Activated CD4-positive, alpha-beta T cell treated with anti-CD3 and anti-CD28 coated beads for 4 hours (primary cell): ENCODE measurements at regions not wholly inside any gene's neighbourhood (a gene's known extent, or its start where the extent isn't known, plus 50 kb on each side); places are given as distances from the start of the nearest gene placed in this dataset.

Source experiments
- DNase-seq, 2 donors: peaks; one replicate each; pipeline ENCODE4 v3.0.0-alpha.2; 2020

DNA sequence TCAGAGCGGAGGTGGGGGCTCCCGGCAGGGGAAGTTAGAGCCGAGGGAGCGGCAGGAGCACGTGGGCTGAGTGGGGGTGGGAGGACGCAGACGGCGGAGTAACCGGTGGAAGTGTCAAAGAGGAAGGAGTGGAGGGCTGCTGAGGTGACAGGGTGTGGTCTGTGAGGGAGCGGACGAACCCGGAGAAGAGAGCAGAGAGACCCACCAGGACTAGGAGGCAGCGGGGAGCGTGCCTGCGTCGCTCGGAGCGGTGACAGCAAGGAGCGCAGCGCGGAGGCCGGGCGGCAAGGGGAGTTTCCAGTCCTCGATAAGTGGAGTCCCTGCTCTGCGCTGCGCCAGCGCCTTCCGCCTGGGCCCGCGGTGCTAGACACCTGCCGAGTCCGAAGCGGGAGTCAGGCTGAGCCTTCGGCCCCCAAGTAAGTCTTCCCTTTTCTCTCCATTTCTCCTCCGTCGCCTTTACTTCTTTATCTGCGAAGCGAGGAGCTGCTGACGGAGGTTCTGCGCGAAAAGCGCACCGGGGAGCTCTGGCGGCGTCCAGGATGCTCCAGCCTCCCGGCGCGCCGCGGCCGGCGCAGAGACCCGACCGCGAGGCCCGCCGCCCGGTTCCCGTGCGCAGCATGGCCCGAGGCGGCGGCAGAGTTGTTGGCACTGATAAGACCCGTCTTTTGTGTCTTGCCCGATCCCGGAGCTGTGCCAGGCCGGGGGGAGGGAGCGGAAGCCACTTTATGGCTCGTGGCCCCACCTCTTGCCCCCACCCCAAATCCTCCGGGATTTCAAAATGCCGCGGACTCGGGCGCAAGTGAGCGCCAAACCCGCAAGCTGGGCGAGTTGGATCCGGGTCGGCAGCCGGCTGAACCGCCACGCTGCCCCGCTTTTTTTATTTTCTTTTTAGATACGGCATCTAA lies 533.0 kb upstream of the SEMA6D start:
- no peak for DNase-seq

DNA sequence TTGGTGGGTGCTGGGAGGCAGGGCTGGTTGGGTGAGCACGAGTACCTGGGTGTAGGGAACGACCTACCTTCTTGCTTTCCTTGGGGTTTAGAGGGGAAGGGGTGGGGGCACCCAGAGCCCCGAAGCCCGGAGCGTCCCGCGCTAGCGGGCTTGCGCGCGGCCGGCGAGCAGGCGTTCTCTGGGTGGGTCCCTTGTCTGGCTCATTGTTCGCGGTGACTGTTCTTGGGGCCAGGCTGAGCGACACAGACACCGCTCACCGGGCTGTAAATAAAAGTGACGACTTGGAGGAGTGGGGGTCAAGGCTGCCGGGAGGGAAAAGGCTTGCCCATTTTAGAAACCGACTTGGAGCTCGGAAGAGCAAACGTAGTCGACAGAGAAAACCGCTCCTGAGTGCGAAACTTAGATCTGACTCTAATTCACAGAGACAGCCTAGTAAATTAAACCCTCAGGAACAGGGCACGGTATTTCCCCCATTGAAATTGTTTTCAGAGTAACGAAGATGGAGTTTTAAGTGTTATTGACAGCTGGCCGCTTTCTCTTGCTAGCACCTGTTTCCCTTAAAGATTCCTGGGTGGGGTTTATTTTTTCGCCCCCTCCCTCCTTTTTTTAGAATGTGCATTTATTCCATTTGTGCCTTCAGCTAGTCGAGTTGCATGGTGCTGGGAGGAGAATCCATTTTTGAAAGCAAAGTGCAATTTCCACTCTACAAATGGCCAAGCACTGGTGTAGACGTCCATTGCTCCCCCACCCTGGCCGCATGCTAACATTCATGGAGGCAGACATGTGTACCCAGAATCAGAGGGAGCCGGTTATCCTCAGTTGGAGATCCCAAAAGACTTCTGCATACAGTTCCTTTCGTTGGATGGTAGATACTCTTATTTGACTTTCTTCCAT lies 532.1 kb upstream of the SEMA6D start:
- DNase-seq, result no peak

DNA sequence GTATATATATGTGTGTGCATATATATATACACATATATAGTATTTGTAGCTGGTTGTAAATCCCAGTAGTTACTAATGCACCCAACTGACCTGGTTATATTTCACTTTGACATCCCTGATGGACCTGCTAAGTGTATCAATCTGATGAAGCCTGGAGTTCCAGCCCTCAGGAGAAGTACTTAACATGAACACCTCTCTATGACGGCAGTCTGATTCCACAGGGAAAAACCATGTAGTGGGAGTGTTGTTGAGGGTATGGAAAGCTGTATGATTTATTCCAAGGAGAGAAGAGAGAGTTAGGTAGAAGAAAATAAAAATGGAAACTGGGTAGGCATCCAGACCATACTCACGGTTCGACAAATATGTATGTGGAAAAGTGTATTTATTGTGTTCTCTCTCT lies 531.2 kb upstream of the SEMA6D start:
- no peak for DNase-seq

DNA sequence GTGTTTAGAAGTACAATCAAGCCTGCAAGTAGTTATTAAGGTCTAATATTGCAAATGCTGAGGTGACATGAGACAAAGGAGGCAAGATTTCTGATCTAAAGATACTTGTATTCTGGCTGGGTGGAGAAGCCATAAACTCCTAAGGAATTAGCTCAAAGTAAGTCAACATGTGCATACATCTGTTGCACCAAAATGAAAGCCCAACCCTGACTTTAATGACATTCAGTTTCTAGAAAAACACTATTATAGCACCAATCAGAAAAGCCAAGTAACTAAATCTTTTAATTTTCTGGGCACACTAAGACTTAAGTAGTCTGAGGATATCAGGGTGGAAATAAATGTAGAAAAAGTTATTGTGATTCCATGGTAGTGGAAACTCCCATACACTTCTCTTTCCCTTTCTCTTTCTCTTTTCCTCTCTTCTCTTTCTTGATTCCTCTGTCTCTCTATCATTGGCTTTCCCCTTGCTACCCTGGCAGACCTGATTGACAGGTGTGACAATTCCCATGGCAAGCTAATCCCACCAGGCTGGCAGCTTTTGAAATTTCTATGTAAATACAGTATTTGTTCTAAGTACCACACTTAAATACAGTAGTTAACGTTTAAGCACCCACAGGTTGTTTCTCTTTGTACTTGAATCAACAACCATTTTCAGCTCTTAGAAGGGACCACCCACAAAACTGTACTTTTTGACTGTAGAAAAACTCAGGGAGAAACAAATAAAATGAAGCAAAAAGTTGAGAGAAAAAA lies 528.4 kb upstream of the SEMA6D start:
- no peak for DNase-seq

DNA sequence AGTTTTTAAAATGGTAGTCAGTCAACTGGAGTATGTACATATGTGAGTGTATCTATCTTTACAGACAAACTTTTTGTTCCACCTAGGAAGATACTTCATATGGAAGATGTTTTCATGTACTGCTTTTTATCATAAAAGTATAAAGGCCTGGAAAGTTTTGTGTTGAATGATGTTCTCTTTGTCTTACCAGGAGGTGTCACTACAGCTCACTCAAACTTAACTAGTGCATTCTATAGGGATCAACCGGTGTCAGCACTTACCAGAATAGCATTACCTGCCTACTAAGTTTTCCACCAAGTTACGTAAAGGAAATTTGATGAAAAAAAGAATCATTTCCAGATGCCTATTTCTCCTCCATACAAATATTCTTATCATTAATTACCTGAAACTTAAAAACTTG lies 522.6 kb upstream of the SEMA6D start:
- no peak for DNase-seq

DNA sequence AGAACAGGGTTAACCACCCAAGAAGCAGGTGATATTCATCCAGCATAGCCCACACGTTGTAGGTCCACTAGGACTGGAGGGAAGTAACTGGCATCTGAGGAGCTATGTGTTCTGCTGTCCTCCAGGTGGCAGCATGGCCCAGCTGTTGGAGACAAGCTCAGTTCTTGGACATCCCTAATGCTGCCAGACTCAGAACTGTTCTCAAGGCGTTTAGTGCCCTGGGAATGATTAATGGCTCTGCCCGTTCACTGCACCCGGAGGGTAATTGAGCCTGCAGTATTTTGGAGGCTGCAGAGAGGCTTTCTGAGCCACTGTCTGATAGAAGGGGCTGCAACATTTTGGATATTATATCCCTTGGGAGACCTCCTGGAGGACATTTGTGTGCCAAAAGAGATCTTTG lies 521.3 kb upstream of the SEMA6D start:
- DNase-seq, result peak; percentile 4 to 5

DNA sequence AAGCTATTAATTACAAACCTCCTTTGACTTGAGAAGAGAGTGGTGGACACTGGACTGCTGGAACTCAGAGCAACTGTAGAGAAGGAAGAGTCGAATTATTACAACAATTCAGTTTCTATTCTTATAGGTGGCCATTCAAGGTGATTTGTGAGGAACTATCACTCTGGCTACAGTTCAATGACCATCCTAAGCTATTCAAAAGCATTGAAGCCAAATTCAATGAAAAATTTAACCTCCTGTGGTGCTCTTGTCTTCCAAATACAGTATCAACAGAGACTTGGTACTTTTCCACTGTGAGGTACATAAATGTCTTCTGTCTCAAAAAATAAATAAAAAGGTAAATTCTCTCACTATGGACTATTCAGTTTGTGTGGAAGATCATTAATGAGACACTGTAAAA lies 513.3 kb upstream of the SEMA6D start:
- no peak for DNase-seq

DNA sequence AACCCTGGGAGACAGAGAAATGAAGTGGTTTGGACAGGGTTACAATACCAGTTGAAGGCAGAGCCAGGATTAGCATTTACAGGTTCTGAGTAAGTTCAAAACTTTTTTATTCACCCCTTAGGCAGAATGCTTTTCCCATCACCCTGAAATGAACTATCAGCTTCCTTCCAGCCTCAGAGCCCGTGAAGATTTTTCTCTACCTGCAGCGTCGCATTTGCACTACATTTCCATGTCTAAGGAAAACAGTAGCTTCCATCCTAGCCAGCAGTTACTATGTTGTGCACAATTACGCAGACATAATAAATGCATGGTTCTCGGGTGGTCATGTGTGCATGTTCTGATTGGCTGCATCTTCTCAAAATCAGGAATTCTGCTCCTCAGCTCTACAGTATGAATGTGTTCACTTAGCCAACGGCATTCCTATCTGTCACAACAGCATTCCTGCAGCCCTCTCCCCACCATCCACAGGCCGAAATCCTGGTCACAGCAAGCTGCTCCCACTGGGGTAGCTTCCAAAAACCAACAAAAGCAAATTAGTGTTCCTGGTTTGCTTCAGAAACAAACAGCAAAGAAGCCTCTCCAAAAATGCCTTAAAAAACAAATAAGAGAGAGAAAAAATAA lies 510.8 kb upstream of the SEMA6D start:
- DNase-seq, result no peak

DNA sequence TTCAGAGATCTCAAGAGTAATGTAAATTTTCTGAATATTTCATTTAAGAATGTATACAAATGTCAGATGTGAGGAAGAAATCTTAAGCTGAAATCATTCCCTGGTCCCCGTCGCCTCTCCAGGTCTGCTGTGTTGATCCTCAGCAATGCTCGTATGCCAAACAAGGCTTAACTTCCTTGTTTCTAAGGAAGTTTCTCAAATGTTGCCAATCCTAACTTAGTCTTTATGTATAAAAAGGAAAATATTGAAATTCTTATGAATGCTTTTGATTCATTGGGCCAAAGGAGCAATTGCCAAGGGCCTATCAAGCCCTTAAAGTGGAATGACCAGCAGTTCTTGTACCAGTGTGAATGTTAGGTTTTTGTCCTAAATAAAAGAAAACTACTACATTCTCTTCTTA lies 507.7 kb upstream of the SEMA6D start:
- DNase-seq, result no peak

DNA sequence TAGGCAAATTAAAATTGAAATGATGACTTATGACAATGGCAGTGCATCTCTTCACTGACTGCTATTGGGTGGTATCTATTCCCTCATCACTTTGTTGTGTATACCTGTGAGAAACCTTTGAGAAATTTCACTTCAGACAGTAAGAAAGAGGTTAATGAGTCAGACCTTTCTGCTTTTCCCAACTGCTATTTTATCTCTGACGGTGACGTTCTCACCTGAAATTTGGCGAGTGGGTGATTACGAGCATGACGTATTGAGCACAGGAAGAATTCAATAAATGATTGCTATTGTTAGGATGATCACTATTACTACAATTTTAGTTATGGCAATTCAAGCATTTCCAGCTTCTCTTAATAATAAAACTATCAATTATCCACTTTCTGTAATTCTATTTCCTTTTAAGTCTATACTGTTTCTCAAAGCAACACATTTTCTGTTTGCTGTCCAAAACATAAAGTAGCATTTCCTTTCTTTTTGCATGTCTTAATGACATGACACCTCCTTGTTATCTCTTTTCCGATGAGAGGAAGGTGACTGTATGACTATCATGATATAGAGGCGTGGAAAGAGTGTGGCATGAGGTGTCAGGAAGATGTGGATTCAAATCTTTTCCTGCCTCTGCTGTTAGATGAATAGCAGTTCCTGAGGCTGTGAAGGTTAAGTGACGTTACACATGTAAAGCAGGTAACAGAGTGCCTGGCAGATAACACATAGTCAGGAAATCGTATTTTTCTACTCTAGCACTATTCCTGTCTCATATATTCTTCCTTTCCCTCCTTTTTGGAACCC lies 504.9 kb upstream of the SEMA6D start:
- no peak for DNase-seq

DNA sequence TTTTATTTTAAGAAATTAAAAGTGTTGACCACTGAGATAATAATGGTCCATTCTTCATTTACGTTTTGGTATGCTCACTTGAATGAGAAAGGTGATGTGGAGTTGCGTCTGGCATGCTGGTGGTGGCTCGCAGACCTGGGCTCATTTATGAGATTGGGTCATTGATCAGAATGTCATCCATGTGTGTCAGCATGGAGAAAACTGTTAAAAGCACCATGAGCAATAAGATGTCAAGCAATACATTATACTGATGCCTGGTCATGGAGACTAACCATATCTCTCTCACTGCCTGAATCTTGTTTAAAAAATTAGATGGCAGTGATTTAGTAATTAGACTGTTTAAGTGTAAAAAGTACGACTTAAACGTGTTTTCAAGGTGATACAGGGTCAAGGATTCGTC lies 503.4 kb upstream of the SEMA6D start:
- no peak for DNase-seq

DNA sequence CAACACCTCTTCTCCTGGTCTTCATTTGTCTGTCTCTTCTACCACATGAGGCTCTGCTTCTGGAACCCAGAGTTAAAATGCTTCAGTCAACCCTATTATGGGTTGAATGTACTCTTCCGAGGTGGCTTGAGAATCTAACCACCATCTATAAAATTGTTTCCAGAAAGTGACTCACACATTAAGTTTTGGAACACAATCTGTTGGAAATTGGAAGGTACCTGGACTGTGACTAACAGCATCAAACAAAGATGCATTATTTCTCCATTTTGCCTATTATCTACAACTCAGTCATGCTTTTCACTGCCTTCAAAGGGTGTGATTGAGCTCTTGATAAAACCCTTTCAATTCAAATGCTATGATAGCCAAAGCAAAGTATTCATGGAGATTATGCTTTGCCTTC lies 499.0 kb upstream of the SEMA6D start:
- no peak for DNase-seq

DNA sequence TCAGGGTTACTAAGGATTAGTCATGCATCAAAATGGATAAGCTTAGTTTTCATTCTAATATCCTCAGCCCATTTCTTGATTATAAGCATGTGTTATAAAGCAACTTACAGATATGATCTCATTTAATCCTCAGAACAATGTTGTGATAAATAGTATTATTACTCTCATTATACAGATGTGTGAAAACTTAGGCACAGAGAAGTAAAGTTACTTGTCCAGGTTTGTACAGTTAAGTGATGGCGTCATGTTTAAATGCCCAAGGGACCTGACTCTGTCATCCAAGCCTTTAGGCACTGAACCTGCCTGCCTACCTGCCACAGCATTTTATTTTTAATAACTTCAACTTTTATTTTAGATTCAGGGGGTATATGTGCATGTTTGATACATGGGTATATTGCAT lies 472.9 kb upstream of the SEMA6D start:
- no peak for DNase-seq

DNA sequence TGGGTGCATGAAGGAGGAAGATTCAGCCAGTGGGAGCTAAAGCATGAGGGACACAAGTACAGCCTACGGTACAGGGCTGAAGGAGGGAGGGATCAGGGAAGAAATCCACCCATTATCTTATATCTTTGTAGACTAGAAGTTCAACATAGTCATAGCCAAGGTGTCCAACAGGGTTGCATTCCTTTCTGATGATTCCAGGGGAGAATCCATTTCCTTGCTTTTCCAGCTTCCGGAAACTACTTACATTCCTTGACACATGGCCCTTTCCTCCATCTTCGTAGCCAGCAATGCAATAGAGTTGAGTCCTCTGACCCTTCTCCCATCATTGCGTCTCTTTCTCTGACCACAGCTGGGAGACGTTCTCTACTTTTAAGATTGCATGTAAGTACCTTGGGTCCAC lies 471.0 kb upstream of the SEMA6D start:
- no peak for DNase-seq

DNA sequence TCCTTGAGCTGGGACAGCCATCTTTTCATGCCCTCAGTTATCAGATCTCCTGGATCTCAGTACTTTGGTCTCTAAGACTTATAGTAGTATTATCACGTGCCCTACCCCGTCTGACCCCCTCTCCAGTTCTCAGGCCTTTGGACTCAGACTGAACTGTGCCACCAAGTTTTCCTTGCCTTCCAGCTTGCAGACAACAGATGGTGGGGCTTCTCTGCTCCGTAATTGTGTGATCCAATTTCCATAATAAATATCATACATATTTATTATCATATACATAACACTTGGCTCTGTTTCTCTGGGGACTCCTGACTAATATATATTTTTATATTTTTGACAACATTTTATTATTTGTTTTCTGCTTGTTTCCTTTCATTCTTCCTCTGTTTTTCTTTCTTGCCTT lies 458.8 kb upstream of the SEMA6D start:
- DNase-seq, result no peak

DNA sequence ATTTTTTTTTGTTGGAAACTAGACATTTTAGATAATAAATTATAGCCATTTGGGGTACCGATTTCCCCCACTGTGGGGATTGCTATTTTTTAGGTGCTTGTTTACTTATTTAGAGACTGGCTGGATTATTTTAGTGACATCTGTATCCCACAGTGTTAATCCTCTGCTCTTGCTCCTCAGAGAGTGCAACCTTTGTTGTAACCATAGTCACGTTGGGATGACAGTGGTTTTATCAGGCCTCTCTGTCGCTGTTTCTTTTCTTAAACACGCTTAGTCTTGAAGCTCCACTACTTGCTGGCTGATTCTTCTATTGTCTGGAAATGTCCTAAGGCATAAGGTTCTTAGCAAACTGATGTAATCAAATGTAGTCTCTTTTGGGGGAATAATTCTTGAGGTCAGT lies 451.6 kb upstream of the SEMA6D start:
- DNase-seq, result no peak

DNA sequence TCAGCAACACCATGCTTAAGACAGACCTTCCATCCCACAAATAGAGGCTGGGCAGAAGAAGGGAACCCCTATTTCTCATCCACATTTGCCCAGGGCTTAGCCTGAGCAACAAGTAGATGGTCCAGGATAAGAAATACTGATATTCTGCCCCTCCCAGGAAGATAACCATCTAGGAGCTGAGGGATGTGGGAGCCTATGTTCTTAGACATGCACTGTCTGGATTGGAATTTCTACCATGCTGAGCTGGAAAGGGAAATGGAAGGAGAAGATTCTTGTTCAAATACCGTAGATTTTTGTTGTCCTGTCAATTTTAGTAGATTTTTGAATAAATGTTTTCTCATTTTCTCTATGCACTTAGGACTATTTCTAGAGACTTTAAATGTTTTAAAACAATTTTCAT lies 450.7 kb upstream of the SEMA6D start:
- no peak for DNase-seq

DNA sequence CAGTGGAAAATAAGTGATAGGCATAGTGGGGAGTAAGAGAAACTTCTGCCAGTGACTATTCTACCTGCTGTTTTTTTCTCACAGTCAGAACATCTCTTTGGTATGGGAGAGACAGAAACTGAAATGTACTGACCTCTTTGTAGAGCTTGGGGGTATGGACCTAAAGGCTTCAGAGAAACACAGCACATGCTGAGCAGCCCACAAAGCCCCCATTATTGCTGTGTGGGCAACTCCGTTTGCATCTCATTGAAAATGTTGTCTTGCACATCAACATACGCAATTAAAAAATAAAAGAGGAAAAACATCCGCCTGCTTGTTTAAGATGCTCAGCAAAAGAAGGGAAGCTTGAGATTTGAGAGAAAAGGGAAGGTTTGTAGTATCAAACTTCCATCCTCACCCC lies 443.4 kb upstream of the SEMA6D start:
- DNase-seq, result no peak

DNA sequence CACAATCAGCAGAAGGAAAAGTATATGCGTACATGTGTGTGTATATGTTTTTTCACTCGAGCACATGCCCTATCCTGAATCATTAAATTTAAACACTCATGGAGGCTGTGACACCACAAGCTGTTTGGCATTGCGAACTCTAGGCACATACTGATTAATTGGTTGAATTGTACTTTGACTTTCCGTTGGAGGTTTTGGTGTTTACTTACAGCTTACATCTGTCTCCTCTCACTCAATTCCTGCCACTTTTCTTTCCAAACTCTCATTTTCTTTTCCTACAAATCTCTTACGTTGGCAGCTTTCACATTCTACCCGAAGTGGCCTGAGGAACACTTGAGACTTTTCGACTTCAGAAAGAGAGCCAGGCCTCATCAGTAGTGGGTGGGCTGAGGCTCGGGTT lies 434.1 kb upstream of the SEMA6D start:
- no peak for DNase-seq

DNA sequence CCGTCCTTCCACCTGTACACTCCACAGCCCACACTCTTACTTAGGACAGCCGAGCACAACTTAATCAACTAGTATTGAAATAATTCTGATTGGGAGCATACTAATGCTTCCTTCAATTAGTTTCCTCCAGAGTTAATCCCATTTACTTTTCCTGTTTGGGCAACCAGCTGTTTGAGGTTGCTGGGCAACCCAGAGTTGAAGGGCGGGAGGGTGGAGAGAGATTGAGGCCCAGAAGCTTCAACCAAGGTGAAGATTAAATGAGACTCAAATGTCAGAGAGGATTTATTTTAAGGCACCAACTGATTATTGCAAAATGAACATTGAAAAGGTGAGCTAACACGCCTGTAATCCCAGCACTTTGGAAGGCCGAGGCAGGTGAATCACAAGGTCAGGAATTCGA lies 428.5 kb upstream of the SEMA6D start:
- DNase-seq, result no peak

DNA sequence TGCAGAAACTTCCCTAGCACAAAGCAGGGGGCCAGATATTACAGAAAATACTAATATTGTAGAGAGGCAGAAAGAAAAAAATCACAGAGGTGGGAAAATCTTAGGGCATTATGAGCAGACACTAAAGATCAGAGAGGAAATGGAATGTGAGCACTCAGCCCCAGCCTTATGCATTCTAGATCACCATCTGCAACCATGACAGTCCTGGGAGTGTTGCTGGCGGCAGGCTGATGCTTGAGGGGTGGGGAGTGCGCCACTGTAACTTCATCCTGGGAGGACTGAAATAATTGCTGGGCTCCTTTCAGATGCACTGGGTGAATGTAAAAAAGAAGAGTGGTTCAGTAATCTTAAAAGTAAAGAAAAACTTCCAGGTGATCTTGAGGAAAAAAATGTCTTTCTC lies 427.6 kb upstream of the SEMA6D start:
- DNase-seq, result no peak

DNA sequence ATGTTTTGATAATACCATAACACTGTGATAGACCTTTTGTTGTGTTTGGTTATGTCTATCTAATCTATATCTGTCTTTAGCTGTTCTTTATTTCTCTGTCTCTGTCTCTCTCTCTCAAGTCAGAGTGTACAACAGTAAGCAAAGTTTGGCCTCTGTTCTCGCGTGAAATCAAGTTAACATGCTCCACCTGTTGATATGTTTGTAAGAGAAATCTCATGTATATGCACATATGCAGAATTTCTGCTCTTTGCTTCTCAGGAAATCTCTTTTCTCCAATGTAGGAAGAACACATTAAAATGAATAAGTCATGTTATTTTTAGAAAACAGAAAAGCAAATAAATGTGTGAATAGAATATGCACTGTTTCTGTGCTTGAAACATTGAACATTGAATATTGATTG lies 425.5 kb upstream of the SEMA6D start:
- no peak for DNase-seq
